Glutamatergic neuron (in vitro differentiated cells): ENCODE measurements at regions not wholly inside any gene's neighbourhood (a gene's known extent, or its start where the extent isn't known, plus 50 kb on each side); places are given as distances from the start of the nearest gene placed in this dataset.

ENCODE experiments used
- DNase-seq: peaks from one replicate; pipeline ENCODE4 v3.0.0; 2022
- H3K27ac Mint-ChIP-seq: one replicate; pipeline ENCODE4 v1.8.0; 2020; ENCODE audit warnings: mild to moderate bottlenecking, mixed read lengths, inconsistent platforms; ENCODE audit not compliant: unreplicated experiment
- H3K27me3 Mint-ChIP-seq: one replicate; pipeline ENCODE4 v1.8.0; 2020; ENCODE audit warnings: mild to moderate bottlenecking, moderate library complexity, mixed read lengths, inconsistent platforms; ENCODE audit not compliant: unreplicated experiment
- H3K36me3 Mint-ChIP-seq: one replicate; pipeline ENCODE4 v1.8.0; 2020; ENCODE audit warnings: mild to moderate bottlenecking, mixed read lengths, inconsistent platforms; ENCODE audit not compliant: unreplicated experiment
- H3K4me1 Mint-ChIP-seq: one replicate; pipeline ENCODE4 v1.8.0; 2020; ENCODE audit warnings: mild to moderate bottlenecking, low read depth, mixed read lengths, inconsistent platforms; ENCODE audit not compliant: unreplicated experiment
- H3K4me3 Mint-ChIP-seq: one replicate; pipeline ENCODE4 v1.8.0; 2020; ENCODE audit warnings: mild to moderate bottlenecking, mixed read lengths, inconsistent platforms; ENCODE audit not compliant: unreplicated experiment
- H3K9me3 Mint-ChIP-seq: one replicate; pipeline ENCODE4 v1.8.0; 2020; ENCODE audit warnings: mild to moderate bottlenecking, moderate library complexity, mixed read lengths, inconsistent platforms; ENCODE audit not compliant: unreplicated experiment
- CTCF ChIP-seq: fragments of 200-600 bp; sonication (generic); IDR thresholded peaks from one replicate; pipeline ENCODE4 v1.5.0; 2021; ENCODE audit not compliant: partially characterized antibody, unreplicated experiment

GRCh38 chr16:76650582-76650981 is 373.4 kb downstream of the CNTNAP4 start:
- H3K27ac Mint-ChIP-seq, result no peak overlapping the region

GRCh38 chr16:76653390-76654026 is 376.3 kb downstream of the CNTNAP4 start:
- DNase-seq, result no peak

More at GRCh38 chr16:76650582-76650981, 373.4 kb downstream of the CNTNAP4 start:
- TF ChIP-seq CTCF, result no peak
- Mint-ChIP-seq H3K4me1 (peaks cover 14% of the 10 kb centered on the region), H3K9me3 (peaks cover 2% of the 10 kb centered on the region), H3K36me3 (no peaks in the 10 kb centered on the region), H3K4me3 (no peak overlapping the region), H3K27me3 (peaks cover 5% of the 10 kb centered on the region)
- no peak for DNase-seq

GRCh38 chr16:76654088-76654820 is 377.1 kb downstream of the CNTNAP4 start:
- TF ChIP-seq CTCF, result no peak
- DNase-seq, result no peak

More at GRCh38 chr16:76653390-76654026, 376.3 kb downstream of the CNTNAP4 start:
- Mint-ChIP-seq H3K27ac (peak overlapping the region; percentile 59), H3K9me3 (peaks cover 2% of the 10 kb centered on the region), H3K36me3 (no peaks in the 10 kb centered on the region), H3K4me1 (peaks cover 14% of the 10 kb centered on the region), H3K4me3 (peak overlapping the region; percentile 80), H3K27me3 (peaks cover 5% of the 10 kb centered on the region)
- TF ChIP-seq CTCF, result peak; percentile 62

GRCh38 chr16:76656994-76657393 is 379.8 kb downstream of the CNTNAP4 start:
- no peaks in the 10 kb centered on the region for H3K36me3 Mint-ChIP-seq
- no peak overlapping the region for H3K27ac Mint-ChIP-seq
- H3K4me3 Mint-ChIP-seq, result no peak overlapping the region
- H3K27me3 Mint-ChIP-seq, result peaks cover 5% of the 10 kb centered on the region
- no peak for DNase-seq
- no peak for TF ChIP-seq CTCF
- peaks cover 14% of the 10 kb centered on the region for H3K4me1 Mint-ChIP-seq
- H3K9me3 Mint-ChIP-seq, result peaks cover 2% of the 10 kb centered on the region

More at GRCh38 chr16:76654088-76654820, 377.1 kb downstream of the CNTNAP4 start:
- Mint-ChIP-seq H3K4me1 (peaks cover 14% of the 10 kb centered on the region), H3K4me3 (peak overlapping the region; percentile 8), H3K36me3 (no peaks in the 10 kb centered on the region), H3K27ac (peak overlapping the region; percentile 59), H3K9me3 (peaks cover 2% of the 10 kb centered on the region), H3K27me3 (peaks cover 5% of the 10 kb centered on the region)

GRCh38 chr16:76661691-76662235 is 384.6 kb downstream of the CNTNAP4 start:
- TF ChIP-seq CTCF, result no peak
- H3K27ac Mint-ChIP-seq, result no peak overlapping the region
- H3K9me3 Mint-ChIP-seq, result no peaks in the 10 kb centered on the region
- H3K36me3 Mint-ChIP-seq, result no peaks in the 10 kb centered on the region
- H3K4me1 Mint-ChIP-seq, result no peaks in the 10 kb centered on the region
- DNase-seq, result no peak
- H3K27me3 Mint-ChIP-seq, result no peaks in the 10 kb centered on the region
- H3K4me3 Mint-ChIP-seq, result no peak overlapping the region
